Osteocyte (in vitro differentiated cells): ENCODE measurements at regions not wholly inside any gene's neighbourhood (a gene's known extent, or its start where the extent isn't known, plus 50 kb on each side); places are given as distances from the start of the nearest gene placed in this dataset.
"Not testable (repeated sequence)": the region's sequence is repeated elsewhere in the genome, so short reads cannot be mapped to it uniquely, and the experiment has no call there.

Experiments used
- DNase-seq: peaks from one replicate; pipeline ENCODE4 v3.0.0; 2021; ENCODE audit warnings: mixed read lengths; ENCODE audit not compliant: unreplicated experiment; ENCODE audit errors: extremely low spot score
- H3K27ac Mint-ChIP-seq: one replicate; pipeline ENCODE4 v1.8.0; 2021; ENCODE audit warnings: mild to moderate bottlenecking, mixed read lengths; ENCODE audit not compliant: unreplicated experiment
- H3K27me3 Mint-ChIP-seq: one replicate; pipeline ENCODE4 v1.8.0; 2021; ENCODE audit warnings: mixed read lengths; ENCODE audit not compliant: unreplicated experiment
- H3K36me3 Mint-ChIP-seq: one replicate; pipeline ENCODE4 v1.8.0; 2021; ENCODE audit warnings: mixed read lengths; ENCODE audit not compliant: unreplicated experiment
- H3K4me1 Mint-ChIP-seq: one replicate; pipeline ENCODE4 v1.8.0; 2021; ENCODE audit warnings: mixed read lengths; ENCODE audit not compliant: unreplicated experiment
- H3K4me3 Mint-ChIP-seq: one replicate; pipeline ENCODE4 v1.8.0; 2021; ENCODE audit warnings: mild to moderate bottlenecking, moderate library complexity, mixed read lengths; ENCODE audit not compliant: unreplicated experiment
- H3K9me3 Mint-ChIP-seq: one replicate; pipeline ENCODE4 v1.8.0; 2021; ENCODE audit warnings: mixed read lengths; ENCODE audit not compliant: unreplicated experiment
- CTCF ChIP-seq: fragments of 200-600 bp; sonication (generic); IDR thresholded peaks from 2 replicates; pipeline ENCODE4 v1.5.0; 2021; ENCODE audit warnings: antibody characterized with exemption, mild to moderate bottlenecking, moderate library complexity

DNA sequence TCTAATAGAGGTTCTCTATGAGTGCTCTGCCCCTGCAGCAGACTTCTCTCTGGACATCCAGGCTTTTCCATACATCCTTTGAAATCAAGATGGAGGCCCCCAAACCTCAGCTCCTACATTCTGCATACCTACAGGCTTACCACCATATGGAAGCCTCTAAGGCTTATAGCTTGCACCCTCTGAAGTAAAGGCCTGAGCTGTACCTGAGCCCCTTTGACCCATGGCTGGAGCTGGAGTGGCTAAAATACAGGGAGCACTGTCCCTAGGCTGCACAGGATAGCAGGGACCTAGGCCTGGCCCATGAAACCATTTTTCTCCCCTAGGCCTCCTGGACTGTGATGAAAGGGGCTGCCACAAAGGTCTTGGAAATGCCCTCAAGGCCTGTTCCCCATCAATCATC is 1086.1 kb upstream of the MIR17HG start:
- no peak for DNase-seq
- H3K36me3 Mint-ChIP-seq = no peaks in the 10 kb centered on the region
- H3K4me3 Mint-ChIP-seq = no peak overlapping the region
- H3K27me3 Mint-ChIP-seq = no peaks in the 10 kb centered on the region
- TF ChIP-seq CTCF = no peak
- no peaks in the 10 kb centered on the region for H3K9me3 Mint-ChIP-seq
- H3K4me1 Mint-ChIP-seq = no peaks in the 10 kb centered on the region
- H3K27ac Mint-ChIP-seq = no peak overlapping the region

- TF ChIP-seq CTCF = no peak
- no peak overlapping the region for H3K4me3 Mint-ChIP-seq
- H3K9me3 Mint-ChIP-seq = peaks cover 12% of the 10 kb centered on the region
- H3K27me3 Mint-ChIP-seq = no peaks in the 10 kb centered on the region
- H3K27ac Mint-ChIP-seq = no peak overlapping the region
- peaks cover 1% of the 10 kb centered on the region for H3K4me1 Mint-ChIP-seq
- no peak for DNase-seq
- H3K36me3 Mint-ChIP-seq = no peaks in the 10 kb centered on the region
These were observed 1077.3 kb upstream of the MIR17HG start for GRCh38 chr13:90270226-90270625.

GRCh38 chr13:90272356-90272755 is 1075.1 kb upstream of the MIR17HG start:
- Mint-ChIP-seq H3K4me1 (peaks cover 1% of the 10 kb centered on the region), H3K27ac (no peak overlapping the region), H3K36me3 (no peaks in the 10 kb centered on the region), H3K4me3 (no peak overlapping the region), H3K9me3 (peaks cover 12% of the 10 kb centered on the region), H3K27me3 (no peaks in the 10 kb centered on the region)
- no peak for DNase-seq
- TF ChIP-seq CTCF = no peak

DNA sequence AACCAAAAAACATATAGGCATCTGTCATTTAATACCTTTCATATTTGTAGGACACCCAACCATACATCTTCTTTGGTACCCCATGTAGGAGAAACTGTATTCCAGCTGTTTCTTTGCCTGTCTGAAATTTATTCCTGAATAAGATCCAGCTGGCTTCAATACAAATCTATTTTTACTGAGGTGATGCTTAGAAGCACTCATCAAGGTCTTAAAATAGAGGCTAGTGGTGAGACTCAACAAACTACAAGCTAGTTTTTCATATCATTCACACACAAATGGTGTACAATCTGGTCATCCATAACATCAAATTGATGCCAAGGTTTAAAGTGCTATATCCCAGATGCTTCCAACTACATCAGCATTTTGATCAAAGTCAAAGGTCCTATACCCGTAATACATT is 1071.3 kb upstream of the MIR17HG start:
- H3K4me3 Mint-ChIP-seq = no peak overlapping the region
- no peak for DNase-seq
- H3K27me3 Mint-ChIP-seq = no peaks in the 10 kb centered on the region
- no peaks in the 10 kb centered on the region for H3K4me1 Mint-ChIP-seq
- no peaks in the 10 kb centered on the region for H3K36me3 Mint-ChIP-seq
- H3K27ac Mint-ChIP-seq = no peak overlapping the region
- no peak for TF ChIP-seq CTCF
- H3K9me3 Mint-ChIP-seq = peaks cover 12% of the 10 kb centered on the region

DNA sequence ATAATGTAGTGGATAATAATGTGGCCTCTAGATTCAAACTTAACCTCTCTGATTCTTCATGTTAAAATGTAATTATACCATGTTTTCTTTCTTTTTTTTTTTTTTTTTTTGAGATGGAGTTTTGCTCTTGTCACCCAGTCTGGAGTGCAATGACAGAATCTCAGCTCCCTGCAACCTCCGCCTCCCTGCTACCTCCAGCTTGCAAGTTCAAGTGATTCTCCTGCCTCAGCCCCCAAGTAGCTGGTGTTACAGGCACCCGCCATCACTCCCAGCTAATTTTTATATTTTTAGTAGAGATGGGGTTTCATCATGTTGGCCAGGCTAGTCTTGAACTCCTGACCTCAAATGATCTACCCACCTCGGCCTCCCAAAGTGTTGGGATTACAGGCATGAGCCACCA is 1069.3 kb upstream of the MIR17HG start:
- not testable (repeated sequence) for H3K4me3 Mint-ChIP-seq, H3K4me1 Mint-ChIP-seq, DNase-seq, H3K9me3 Mint-ChIP-seq, H3K27ac Mint-ChIP-seq, H3K27me3 Mint-ChIP-seq, H3K36me3 Mint-ChIP-seq

- no peaks in the 10 kb centered on the region for H3K36me3 Mint-ChIP-seq
- no peak overlapping the region for H3K27ac Mint-ChIP-seq
- H3K27me3 Mint-ChIP-seq = no peaks in the 10 kb centered on the region
- H3K9me3 Mint-ChIP-seq = no peaks in the 10 kb centered on the region
- no peaks in the 10 kb centered on the region for H3K4me1 Mint-ChIP-seq
- DNase-seq = no peak
- no peak overlapping the region for H3K4me3 Mint-ChIP-seq
- TF ChIP-seq CTCF = no peak
These were observed 1065.8 kb upstream of the MIR17HG start for GRCh38 chr13:90281709-90282108.
